DND-41 (cell line): ENCODE measurements at regions not wholly inside any gene's neighbourhood (a gene's known extent, or its start where the extent isn't known, plus 50 kb on each side); places are given as distances from the start of the nearest gene placed in this dataset.

Experiments used
- ATAC-seq: fragments of 200-7000 bp; cut with Tn5 transposase; 3 replicates; pipeline ENCODE4 v1.9.1; 2021; ENCODE audit warnings: low read depth; ENCODE audit not compliant: insufficient read depth
- DNase-seq: peaks from one replicate; pipeline ENCODE4 v3.0.0-alpha.2; 2020
- H2AFZ ChIP-seq: 2 replicates; pipeline ENCODE4 v1.6.0; 2012; ENCODE audit warnings: low read depth, low read length
- H3K27ac ChIP-seq: 2 replicates; pipeline ENCODE4 v1.5.1; 2012; ENCODE audit warnings: low read length, inconsistent platforms
- H3K27me3 ChIP-seq: fragments of 200-600 bp; sonication (generic); 2 replicates; pipeline ENCODE4 v1.6.0; 2012; ENCODE audit warnings: low read length, mild to moderate bottlenecking, inconsistent platforms; ENCODE audit not compliant: insufficient read depth, poor library complexity
- H3K36me3 ChIP-seq: 2 replicates; pipeline ENCODE4 v1.5.1; 2012; ENCODE audit warnings: low read length, inconsistent platforms; ENCODE audit not compliant: insufficient read depth
- H3K4me1 ChIP-seq: 2 replicates; pipeline ENCODE4 v1.5.1; 2012; ENCODE audit warnings: mild to moderate bottlenecking, low read length; ENCODE audit not compliant: insufficient read depth
- H3K4me2 ChIP-seq: 2 replicates; pipeline ENCODE4 v1.6.0; 2012; ENCODE audit warnings: mild to moderate bottlenecking, moderate library complexity, low read length, inconsistent platforms; ENCODE audit not compliant: insufficient read depth
- H3K4me3 ChIP-seq, 2 experiments: fragments of 200-600 bp in 1 of 2; shearing (Covaris generic) in 1 of 2; 2 replicates each; pipeline ENCODE4 v1.5.1; 2012 to 2016; ENCODE audit warnings: inconsistent platforms in 2 of 2, low read length in 2 of 2, mild to moderate bottlenecking in 2 of 2, low read depth in 1 of 2, moderate library complexity in 1 of 2
- H3K79me2 ChIP-seq: 2 replicates; pipeline ENCODE4 v1.6.0; 2012; ENCODE audit warnings: low read length, inconsistent platforms; ENCODE audit not compliant: insufficient read depth
- H3K9ac ChIP-seq: 2 replicates; pipeline ENCODE4 v1.6.0; 2012; ENCODE audit warnings: low read depth, mild to moderate bottlenecking, inconsistent platforms, low read length, moderate library complexity
- H3K9me3 ChIP-seq: 2 replicates; pipeline ENCODE4 v1.5.1; 2012; ENCODE audit warnings: low read length, moderate library complexity, mild to moderate bottlenecking, inconsistent platforms; ENCODE audit not compliant: insufficient read depth, severe bottlenecking
- H4K20me1 ChIP-seq: 2 replicates; pipeline ENCODE4 v1.6.0; 2012; ENCODE audit warnings: low read length; ENCODE audit not compliant: insufficient read depth
- EZH2 ChIP-seq: IDR thresholded peaks from 3 replicates; pipeline ENCODE4 v1.6.1; 2012; ENCODE audit warnings: borderline replicate concordance, low read depth, mild to moderate bottlenecking, moderate library complexity, low read length, inconsistent platforms; ENCODE audit not compliant: severe bottlenecking
- TF ChIP-seq, protein P1 (sequence below): IDR thresholded peaks from 2 replicates; pipeline ENCODE4 v1.5.1; 2012; ENCODE audit warnings: borderline replicate concordance, low read length, moderate library complexity, mild to moderate bottlenecking; ENCODE audit not compliant: poor library complexity, severe bottlenecking; ENCODE audit errors: extremely low read depth

DNA sequence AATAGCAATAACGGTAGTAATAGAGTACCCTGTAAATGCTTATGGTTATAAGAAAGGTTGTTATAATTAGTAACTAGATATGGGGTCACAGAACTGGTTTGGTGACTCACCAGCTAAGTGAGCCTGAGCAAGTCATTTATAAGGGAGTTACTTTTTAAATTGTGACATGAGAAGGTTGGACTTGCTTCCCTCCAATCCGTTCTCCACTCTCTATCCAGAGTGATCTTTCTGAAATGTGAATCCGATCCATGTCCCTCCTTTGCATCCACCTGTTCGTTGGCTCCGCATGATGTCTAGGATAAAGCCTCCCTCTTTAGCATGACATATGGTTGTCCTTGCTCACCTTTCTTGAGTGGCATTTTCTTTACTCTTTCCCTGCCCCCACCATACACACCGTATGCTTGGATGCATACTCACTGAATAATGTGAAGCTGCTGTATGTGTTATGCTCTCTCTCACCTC lies 83.1 kb downstream of the CDC42EP3 start:
- Histone ChIP-seq H3K9ac (no peak overlapping the region), H3K79me2 (no peaks in the 10 kb centered on the region), H3K27me3 (peaks cover 11% of the 10 kb centered on the region), H3K4me1 (no peaks in the 10 kb centered on the region), H3K27ac (no peak overlapping the region), H2AFZ (no peak overlapping the region), H3K9me3 (no peaks in the 10 kb centered on the region), H3K36me3 (no peaks in the 10 kb centered on the region), H3K4me3 (no peak overlapping the region), H4K20me1 (no peaks in the 10 kb centered on the region), H3K4me2 (no peak overlapping the region)
- DNase-seq, result no peak
- TF ChIP-seq, protein P1, sequence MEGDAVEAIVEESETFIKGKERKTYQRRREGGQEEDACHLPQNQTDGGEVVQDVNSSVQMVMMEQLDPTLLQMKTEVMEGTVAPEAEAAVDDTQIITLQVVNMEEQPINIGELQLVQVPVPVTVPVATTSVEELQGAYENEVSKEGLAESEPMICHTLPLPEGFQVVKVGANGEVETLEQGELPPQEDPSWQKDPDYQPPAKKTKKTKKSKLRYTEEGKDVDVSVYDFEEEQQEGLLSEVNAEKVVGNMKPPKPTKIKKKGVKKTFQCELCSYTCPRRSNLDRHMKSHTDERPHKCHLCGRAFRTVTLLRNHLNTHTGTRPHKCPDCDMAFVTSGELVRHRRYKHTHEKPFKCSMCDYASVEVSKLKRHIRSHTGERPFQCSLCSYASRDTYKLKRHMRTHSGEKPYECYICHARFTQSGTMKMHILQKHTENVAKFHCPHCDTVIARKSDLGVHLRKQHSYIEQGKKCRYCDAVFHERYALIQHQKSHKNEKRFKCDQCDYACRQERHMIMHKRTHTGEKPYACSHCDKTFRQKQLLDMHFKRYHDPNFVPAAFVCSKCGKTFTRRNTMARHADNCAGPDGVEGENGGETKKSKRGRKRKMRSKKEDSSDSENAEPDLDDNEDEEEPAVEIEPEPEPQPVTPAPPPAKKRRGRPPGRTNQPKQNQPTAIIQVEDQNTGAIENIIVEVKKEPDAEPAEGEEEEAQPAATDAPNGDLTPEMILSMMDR, result no peak
- no peak for TF ChIP-seq EZH2
- ATAC-seq, result no peak

- peaks cover 9% of the 10 kb centered on the region for H3K27me3 ChIP-seq
- no peak overlapping the region for H3K4me3 ChIP-seq
- ATAC-seq (no peak), DNase-seq (no peak)
- no peaks in the 10 kb centered on the region for H3K79me2 ChIP-seq
- no peak overlapping the region for H3K9ac ChIP-seq
- H3K4me2 ChIP-seq, result no peak overlapping the region
- H3K27ac ChIP-seq, result no peak overlapping the region
- TF ChIP-seq EZH2, result no peak
- TF ChIP-seq, protein P1, result no peak
- no peaks in the 10 kb centered on the region for H3K36me3 ChIP-seq
- no peak overlapping the region for H2AFZ ChIP-seq
- no peaks in the 10 kb centered on the region for H3K4me1 ChIP-seq
- no peaks in the 10 kb centered on the region for H4K20me1 ChIP-seq
- H3K9me3 ChIP-seq, result no peaks in the 10 kb centered on the region
Observed at GRCh38 chr2:37589298-37589697, 82.1 kb downstream of the CDC42EP3 start.

GRCh38 chr2:37590119-37590571 lies 81.3 kb downstream of the CDC42EP3 start:
- H3K4me1 ChIP-seq, result no peaks in the 10 kb centered on the region

More at GRCh38 chr2:37590119-37590571, 81.3 kb downstream of the CDC42EP3 start:
- Histone ChIP-seq H3K9ac (no peak overlapping the region), H3K79me2 (no peaks in the 10 kb centered on the region), H2AFZ (no peak overlapping the region), H3K4me3 (no peak overlapping the region), H3K27me3 (peaks cover 6% of the 10 kb centered on the region), H4K20me1 (no peaks in the 10 kb centered on the region), H3K4me2 (no peak overlapping the region), H3K27ac (no peak overlapping the region), H3K36me3 (no peaks in the 10 kb centered on the region), H3K9me3 (no peaks in the 10 kb centered on the region)
- ATAC-seq, result no peak
- no peak for DNase-seq
- TF ChIP-seq, protein P1, result no peak
- no peak for TF ChIP-seq EZH2
